ENCODE measurements at regions not wholly inside any gene's neighbourhood (a gene's known extent, or its start where the extent isn't known, plus 50 kb on each side); places are given as distances from the start of the nearest gene placed in this dataset.

DNA sequence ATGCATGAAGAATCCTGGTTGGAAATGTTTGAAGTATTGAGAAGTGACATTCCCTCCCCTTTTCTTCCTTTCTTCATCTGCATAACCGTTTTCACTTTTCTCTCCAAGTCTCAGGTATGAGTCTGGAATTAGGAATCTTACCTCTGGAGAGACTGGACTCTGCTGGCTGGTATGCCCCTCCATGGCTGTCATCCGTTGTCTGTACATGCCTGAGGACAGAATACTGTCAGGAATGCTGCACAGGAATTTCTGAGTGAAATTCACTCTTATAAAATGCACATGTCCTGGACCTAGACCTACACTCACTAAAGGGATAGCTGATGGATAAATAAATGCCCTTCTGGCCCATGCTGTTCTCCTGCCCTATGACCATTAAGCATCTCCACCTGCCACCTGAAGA, 179.5 kb downstream of the MSN start:
- TF ChIP-seq POLR2AphosphoS5 (IDR thresholded peaks at IDR 0.05; ENCODE audit: low read depth, low read length) (no peak), SIN3A (IDR thresholded peaks at IDR 0.05; ENCODE audit: borderline replicate concordance, insufficient read depth, low read depth, low read length) (no peak)
- TF ChIP-seq, protein P1, sequence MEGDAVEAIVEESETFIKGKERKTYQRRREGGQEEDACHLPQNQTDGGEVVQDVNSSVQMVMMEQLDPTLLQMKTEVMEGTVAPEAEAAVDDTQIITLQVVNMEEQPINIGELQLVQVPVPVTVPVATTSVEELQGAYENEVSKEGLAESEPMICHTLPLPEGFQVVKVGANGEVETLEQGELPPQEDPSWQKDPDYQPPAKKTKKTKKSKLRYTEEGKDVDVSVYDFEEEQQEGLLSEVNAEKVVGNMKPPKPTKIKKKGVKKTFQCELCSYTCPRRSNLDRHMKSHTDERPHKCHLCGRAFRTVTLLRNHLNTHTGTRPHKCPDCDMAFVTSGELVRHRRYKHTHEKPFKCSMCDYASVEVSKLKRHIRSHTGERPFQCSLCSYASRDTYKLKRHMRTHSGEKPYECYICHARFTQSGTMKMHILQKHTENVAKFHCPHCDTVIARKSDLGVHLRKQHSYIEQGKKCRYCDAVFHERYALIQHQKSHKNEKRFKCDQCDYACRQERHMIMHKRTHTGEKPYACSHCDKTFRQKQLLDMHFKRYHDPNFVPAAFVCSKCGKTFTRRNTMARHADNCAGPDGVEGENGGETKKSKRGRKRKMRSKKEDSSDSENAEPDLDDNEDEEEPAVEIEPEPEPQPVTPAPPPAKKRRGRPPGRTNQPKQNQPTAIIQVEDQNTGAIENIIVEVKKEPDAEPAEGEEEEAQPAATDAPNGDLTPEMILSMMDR (IDR thresholded peaks at IDR 0.05) = no peak
- TF ChIP-seq, protein P2, sequence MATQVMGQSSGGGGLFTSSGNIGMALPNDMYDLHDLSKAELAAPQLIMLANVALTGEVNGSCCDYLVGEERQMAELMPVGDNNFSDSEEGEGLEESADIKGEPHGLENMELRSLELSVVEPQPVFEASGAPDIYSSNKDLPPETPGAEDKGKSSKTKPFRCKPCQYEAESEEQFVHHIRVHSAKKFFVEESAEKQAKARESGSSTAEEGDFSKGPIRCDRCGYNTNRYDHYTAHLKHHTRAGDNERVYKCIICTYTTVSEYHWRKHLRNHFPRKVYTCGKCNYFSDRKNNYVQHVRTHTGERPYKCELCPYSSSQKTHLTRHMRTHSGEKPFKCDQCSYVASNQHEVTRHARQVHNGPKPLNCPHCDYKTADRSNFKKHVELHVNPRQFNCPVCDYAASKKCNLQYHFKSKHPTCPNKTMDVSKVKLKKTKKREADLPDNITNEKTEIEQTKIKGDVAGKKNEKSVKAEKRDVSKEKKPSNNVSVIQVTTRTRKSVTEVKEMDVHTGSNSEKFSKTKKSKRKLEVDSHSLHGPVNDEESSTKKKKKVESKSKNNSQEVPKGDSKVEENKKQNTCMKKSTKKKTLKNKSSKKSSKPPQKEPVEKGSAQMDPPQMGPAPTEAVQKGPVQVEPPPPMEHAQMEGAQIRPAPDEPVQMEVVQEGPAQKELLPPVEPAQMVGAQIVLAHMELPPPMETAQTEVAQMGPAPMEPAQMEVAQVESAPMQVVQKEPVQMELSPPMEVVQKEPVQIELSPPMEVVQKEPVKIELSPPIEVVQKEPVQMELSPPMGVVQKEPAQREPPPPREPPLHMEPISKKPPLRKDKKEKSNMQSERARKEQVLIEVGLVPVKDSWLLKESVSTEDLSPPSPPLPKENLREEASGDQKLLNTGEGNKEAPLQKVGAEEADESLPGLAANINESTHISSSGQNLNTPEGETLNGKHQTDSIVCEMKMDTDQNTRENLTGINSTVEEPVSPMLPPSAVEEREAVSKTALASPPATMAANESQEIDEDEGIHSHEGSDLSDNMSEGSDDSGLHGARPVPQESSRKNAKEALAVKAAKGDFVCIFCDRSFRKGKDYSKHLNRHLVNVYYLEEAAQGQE (IDR thresholded peaks at IDR 0.05; ENCODE audit: insufficient read depth in 1 of 2, low read depth in 2 of 2, low read length in 1 of 2) = no peak
